ENCODE measurements at regions not wholly inside any gene's neighbourhood (a gene's known extent, or its start where the extent isn't known, plus 50 kb on each side); places are given as distances from the start of the nearest gene placed in this dataset.

DNA sequence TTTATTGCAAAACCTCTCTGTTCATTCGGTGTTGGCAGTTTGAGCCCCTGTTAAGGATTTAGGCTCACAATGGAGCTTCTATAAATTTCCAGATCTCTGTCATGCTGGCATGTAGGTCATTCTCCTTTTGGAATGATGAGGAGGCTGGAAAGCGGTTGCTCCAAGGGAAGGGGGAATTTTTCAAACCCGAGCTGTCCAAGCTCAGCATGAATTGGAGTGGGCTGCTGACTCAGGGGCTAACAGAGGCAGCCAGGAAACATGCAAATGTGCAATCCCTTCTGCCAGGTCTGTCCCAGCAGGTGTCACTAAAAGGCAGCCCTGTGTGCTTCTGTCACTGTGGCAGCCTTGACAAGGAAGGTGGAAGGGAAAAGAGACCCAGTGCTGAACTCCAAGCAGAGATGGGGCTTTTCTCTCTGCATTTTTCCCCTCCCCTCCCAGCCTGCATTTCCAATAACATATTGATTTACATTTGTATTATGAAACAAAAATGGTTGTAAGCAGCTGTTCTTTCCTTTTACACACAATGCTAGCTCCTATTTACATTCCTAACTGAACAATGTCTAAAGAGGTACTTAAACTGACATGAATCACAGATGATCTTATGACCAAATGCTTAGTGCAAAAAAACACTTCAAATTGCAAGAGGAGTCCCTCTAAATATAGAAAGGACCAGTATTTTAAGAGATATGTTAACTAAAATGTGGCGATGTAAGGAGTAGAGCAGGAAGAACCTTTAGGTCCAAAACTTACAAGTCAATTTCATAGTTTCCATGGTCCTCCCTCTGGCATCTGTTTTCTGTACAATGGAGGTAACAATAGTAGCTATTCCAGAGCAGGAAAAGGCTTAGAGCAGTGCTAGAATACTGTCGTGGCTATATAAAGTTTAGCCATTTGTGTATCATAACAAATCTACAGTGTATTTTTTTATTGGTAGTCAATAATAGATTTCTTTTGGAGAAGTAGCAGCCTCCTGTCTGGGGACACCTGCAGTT, 84.5 kb upstream of the ATP10A start:
- TF ChIP-seq, protein P1, sequence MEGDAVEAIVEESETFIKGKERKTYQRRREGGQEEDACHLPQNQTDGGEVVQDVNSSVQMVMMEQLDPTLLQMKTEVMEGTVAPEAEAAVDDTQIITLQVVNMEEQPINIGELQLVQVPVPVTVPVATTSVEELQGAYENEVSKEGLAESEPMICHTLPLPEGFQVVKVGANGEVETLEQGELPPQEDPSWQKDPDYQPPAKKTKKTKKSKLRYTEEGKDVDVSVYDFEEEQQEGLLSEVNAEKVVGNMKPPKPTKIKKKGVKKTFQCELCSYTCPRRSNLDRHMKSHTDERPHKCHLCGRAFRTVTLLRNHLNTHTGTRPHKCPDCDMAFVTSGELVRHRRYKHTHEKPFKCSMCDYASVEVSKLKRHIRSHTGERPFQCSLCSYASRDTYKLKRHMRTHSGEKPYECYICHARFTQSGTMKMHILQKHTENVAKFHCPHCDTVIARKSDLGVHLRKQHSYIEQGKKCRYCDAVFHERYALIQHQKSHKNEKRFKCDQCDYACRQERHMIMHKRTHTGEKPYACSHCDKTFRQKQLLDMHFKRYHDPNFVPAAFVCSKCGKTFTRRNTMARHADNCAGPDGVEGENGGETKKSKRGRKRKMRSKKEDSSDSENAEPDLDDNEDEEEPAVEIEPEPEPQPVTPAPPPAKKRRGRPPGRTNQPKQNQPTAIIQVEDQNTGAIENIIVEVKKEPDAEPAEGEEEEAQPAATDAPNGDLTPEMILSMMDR (IDR thresholded peaks at IDR 0.05; ENCODE audit: insufficient read depth, low read depth, low read length) = no peak
- TF ChIP-seq EZH2 (IDR thresholded peaks at IDR 0.05; ENCODE audit: insufficient read depth, low read length) = no peak

Measured in astrocyte (in vitro differentiated cells and primary cell).